ENCODE measurements at regions not wholly inside any gene's neighbourhood (a gene's known extent, or its start where the extent isn't known, plus 50 kb on each side); places are given as distances from the start of the nearest gene placed in this dataset.

DNA sequence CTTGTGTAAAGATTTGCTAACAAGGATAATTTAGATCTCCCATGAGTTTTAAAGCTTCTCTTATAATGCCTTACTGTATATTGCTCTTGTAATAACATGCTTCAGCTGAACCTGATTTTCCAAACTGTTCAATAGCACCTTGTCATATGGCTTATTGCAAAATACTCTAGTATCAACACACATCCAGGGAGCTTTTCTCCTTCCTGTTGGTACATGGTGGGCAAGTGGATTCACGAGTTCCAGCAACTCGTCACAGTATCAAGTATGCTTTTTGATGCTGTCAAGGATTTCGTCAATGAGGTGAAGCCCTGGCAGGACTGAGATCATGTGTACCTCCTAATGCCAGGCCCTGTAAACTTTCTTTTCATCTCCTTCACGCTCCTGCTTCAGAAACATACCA lies 59.5 kb upstream of the ITPRID2 start:
- TF ChIP-seq, protein P1, sequence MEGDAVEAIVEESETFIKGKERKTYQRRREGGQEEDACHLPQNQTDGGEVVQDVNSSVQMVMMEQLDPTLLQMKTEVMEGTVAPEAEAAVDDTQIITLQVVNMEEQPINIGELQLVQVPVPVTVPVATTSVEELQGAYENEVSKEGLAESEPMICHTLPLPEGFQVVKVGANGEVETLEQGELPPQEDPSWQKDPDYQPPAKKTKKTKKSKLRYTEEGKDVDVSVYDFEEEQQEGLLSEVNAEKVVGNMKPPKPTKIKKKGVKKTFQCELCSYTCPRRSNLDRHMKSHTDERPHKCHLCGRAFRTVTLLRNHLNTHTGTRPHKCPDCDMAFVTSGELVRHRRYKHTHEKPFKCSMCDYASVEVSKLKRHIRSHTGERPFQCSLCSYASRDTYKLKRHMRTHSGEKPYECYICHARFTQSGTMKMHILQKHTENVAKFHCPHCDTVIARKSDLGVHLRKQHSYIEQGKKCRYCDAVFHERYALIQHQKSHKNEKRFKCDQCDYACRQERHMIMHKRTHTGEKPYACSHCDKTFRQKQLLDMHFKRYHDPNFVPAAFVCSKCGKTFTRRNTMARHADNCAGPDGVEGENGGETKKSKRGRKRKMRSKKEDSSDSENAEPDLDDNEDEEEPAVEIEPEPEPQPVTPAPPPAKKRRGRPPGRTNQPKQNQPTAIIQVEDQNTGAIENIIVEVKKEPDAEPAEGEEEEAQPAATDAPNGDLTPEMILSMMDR (IDR thresholded peaks at IDR 0.05 in 2 of 3, conservative IDR thresholded peaks at IDR 0.05 in 1 of 3; ENCODE audit: control insufficient read depth in 2 of 3, extremely low read depth in 1 of 3, insufficient read depth in 1 of 3, low read depth in 3 of 3, low read length in 3 of 3), result no peak
- no peak for TF ChIP-seq ZZZ3 (IDR thresholded peaks at IDR 0.05; ENCODE audit: control insufficient read depth, insufficient read length, low read depth)
- no peak for TF ChIP-seq POLR2A (IDR thresholded peaks at IDR 0.05; ENCODE audit: low read depth, low read length)
- TF ChIP-seq HDAC6 (IDR thresholded peaks at IDR 0.05; ENCODE audit: unreplicated experiment), result no peak
- TF ChIP-seq EZH2 (IDR thresholded peaks at IDR 0.05; ENCODE audit: borderline replicate concordance, control insufficient read depth, low read depth, low read length), result no peak
- no peak for TF ChIP-seq LARP7 (IDR thresholded peaks at IDR 0.05)

All from GM12878 (cell line).